ENCODE measurements at regions not wholly inside any gene's neighbourhood (a gene's known extent, or its start where the extent isn't known, plus 50 kb on each side); places are given as distances from the start of the nearest gene placed in this dataset.

DNA sequence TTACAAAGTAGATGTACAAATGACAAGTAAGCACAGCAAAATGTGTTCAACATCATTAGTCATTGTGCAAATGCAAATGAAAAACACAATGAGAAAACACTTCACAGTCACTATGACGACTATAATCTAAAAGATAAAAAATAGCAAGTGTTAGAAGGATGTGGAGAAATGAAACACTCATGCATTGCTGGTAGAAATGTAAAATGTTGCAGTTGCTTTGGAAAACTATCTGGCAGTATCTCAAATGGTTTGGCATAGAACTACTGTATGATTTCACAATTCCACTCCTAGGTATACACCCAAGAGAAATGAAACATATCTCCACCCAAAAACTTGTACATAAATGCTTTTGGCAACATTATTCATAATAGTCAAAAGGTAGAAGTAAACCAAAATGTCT lies 459.7 kb upstream of the TRAM1L1 start:
- no peak overlapping the region for H2AFZ ChIP-seq (ENCODE audit: low read length)
- H3K9me3 ChIP-seq (ENCODE audit: low read length), result no peaks in the 10 kb centered on the region
- BruUV-seq (replicated peaks), result no TSS peak
- no peaks in the 10 kb centered on the region for H3K36me3 ChIP-seq (ENCODE audit: insufficient read depth, low read length)
- DNase-seq (ENCODE audit: low spot score), result no peak
- no peaks in the 10 kb centered on the region for H3K9me2 ChIP-seq (ENCODE audit: insufficient read depth, low read length)
- H3K4me2 ChIP-seq (ENCODE audit: low read length), result no peak overlapping the region
- H3K4me1 ChIP-seq (ENCODE audit: insufficient read depth, low read length, poor library complexity, severe bottlenecking), result no peaks in the 10 kb centered on the region
- no peak for TF ChIP-seq EZH2phosphoT487 (IDR thresholded peaks at IDR 0.05; ENCODE audit: borderline replicate concordance, low read depth, low read length)
- TF ChIP-seq, protein P1, sequence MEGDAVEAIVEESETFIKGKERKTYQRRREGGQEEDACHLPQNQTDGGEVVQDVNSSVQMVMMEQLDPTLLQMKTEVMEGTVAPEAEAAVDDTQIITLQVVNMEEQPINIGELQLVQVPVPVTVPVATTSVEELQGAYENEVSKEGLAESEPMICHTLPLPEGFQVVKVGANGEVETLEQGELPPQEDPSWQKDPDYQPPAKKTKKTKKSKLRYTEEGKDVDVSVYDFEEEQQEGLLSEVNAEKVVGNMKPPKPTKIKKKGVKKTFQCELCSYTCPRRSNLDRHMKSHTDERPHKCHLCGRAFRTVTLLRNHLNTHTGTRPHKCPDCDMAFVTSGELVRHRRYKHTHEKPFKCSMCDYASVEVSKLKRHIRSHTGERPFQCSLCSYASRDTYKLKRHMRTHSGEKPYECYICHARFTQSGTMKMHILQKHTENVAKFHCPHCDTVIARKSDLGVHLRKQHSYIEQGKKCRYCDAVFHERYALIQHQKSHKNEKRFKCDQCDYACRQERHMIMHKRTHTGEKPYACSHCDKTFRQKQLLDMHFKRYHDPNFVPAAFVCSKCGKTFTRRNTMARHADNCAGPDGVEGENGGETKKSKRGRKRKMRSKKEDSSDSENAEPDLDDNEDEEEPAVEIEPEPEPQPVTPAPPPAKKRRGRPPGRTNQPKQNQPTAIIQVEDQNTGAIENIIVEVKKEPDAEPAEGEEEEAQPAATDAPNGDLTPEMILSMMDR (conservative IDR thresholded peaks at IDR 0.05; ENCODE audit: low read length), result no peak
- POLR2A ChIA-PET, result interaction anchor here (0.6 to 1.0 kb wide), 2 partner anchors 13 to 18 kb away, joined by 3 read pairs; no protein-coding TSS in a partner anchor
- no peak overlapping the region for H3K4me3 ChIP-seq (ENCODE audit: low read depth, low read length, poor library complexity, severe bottlenecking)
- intact Hi-C loops (cut with micrococcal nuclease; ENCODE audit: unreplicated experiment), result no loop called here
- H4K20me1 ChIP-seq (ENCODE audit: insufficient read depth, low read length), result no peaks in the 10 kb centered on the region
- CTCF ChIA-PET (ENCODE audit: unreplicated experiment), result no interaction called here
- no peaks in the 10 kb centered on the region for H3K79me2 ChIP-seq (ENCODE audit: insufficient read depth, low read depth, low read length)
- H3K27ac ChIP-seq (ENCODE audit: low read depth, low read length, poor library complexity, severe bottlenecking), result no peak overlapping the region

- intact Hi-C loops (cut with micrococcal nuclease; ENCODE audit: unreplicated experiment), result no loop called here
- H3K4me1 ChIP-seq (ENCODE audit: insufficient read depth, low read length, poor library complexity, severe bottlenecking), result no peaks in the 10 kb centered on the region
- no peaks in the 10 kb centered on the region for H3K36me3 ChIP-seq (ENCODE audit: insufficient read depth, low read length)
- CTCF ChIA-PET (ENCODE audit: unreplicated experiment), result no interaction called here
- no peak overlapping the region for H2AFZ ChIP-seq (ENCODE audit: low read length)
- H3K79me2 ChIP-seq (ENCODE audit: insufficient read depth, low read depth, low read length), result no peaks in the 10 kb centered on the region
- H3K9me3 ChIP-seq (ENCODE audit: low read length), result no peaks in the 10 kb centered on the region
- no peaks in the 10 kb centered on the region for H4K20me1 ChIP-seq (ENCODE audit: insufficient read depth, low read length)
- no peak overlapping the region for H3K27ac ChIP-seq (ENCODE audit: low read depth, low read length, poor library complexity, severe bottlenecking)
- no peak overlapping the region for H3K4me3 ChIP-seq (ENCODE audit: low read depth, low read length, poor library complexity, severe bottlenecking)
- POLR2A ChIA-PET, result no interaction called here
- BruUV-seq (replicated peaks), result no TSS peak
- TF ChIP-seq EZH2phosphoT487 (IDR thresholded peaks at IDR 0.05; ENCODE audit: borderline replicate concordance, low read depth, low read length), result no peak
- TF ChIP-seq, protein P1 (conservative IDR thresholded peaks at IDR 0.05; ENCODE audit: low read length), result no peak
- no peak overlapping the region for H3K4me2 ChIP-seq (ENCODE audit: low read length)
- no peaks in the 10 kb centered on the region for H3K9me2 ChIP-seq (ENCODE audit: insufficient read depth, low read length)
- DNase-seq (ENCODE audit: low spot score), result no peak
These were observed 464.1 kb upstream of the TRAM1L1 start for GRCh38 chr4:117549524-117549923.

- BruUV-seq (replicated peaks), result no TSS peak
- DNase-seq (ENCODE audit: low spot score), result no peak
- no peak for TF ChIP-seq EZH2phosphoT487 (IDR thresholded peaks at IDR 0.05; ENCODE audit: borderline replicate concordance, low read depth, low read length)
- TF ChIP-seq, protein P1 (conservative IDR thresholded peaks at IDR 0.05; ENCODE audit: low read length), result no peak
- no peak overlapping the region for H3K4me2 ChIP-seq (ENCODE audit: low read length)
- no peaks in the 10 kb centered on the region for H3K79me2 ChIP-seq (ENCODE audit: insufficient read depth, low read depth, low read length)
- H3K36me3 ChIP-seq (ENCODE audit: insufficient read depth, low read length), result no peaks in the 10 kb centered on the region
- H3K27ac ChIP-seq (ENCODE audit: low read depth, low read length, poor library complexity, severe bottlenecking), result no peak overlapping the region
- H3K4me1 ChIP-seq (ENCODE audit: insufficient read depth, low read length, poor library complexity, severe bottlenecking), result no peaks in the 10 kb centered on the region
- H3K9me3 ChIP-seq (ENCODE audit: low read length), result no peaks in the 10 kb centered on the region
- no peaks in the 10 kb centered on the region for H4K20me1 ChIP-seq (ENCODE audit: insufficient read depth, low read length)
- no peak overlapping the region for H2AFZ ChIP-seq (ENCODE audit: low read length)
- POLR2A ChIA-PET, result no interaction called here
- CTCF ChIA-PET (ENCODE audit: unreplicated experiment), result no interaction called here
- no peaks in the 10 kb centered on the region for H3K9me2 ChIP-seq (ENCODE audit: insufficient read depth, low read length)
- H3K4me3 ChIP-seq (ENCODE audit: low read depth, low read length, poor library complexity, severe bottlenecking), result no peak overlapping the region
- intact Hi-C loops (cut with micrococcal nuclease; ENCODE audit: unreplicated experiment), result no loop called here
These were observed 464.7 kb upstream of the TRAM1L1 start for GRCh38 chr4:117550085-117550484.
